ENCODE measurements at regions not wholly inside any gene's neighbourhood (a gene's known extent, or its start where the extent isn't known, plus 50 kb on each side); places are given as distances from the start of the nearest gene placed in this dataset.

GRCh38 chr12:107318806-107319532 lies 225.6 kb upstream of the CRY1 start:
- peak overlapping the region; percentile 95 to 97 for H3K4me3 Mint-ChIP-seq
- no peaks in the 10 kb centered on the region for H3K9me3 Mint-ChIP-seq
- H3K27me3 Mint-ChIP-seq, result no peaks in the 10 kb centered on the region
- ATAC-seq, result no peak
- DNase-seq, result peak; percentile 40 to 43
- peak overlapping the region; percentile 77 to 93 for H3K27ac Mint-ChIP-seq
- H3K4me1 Mint-ChIP-seq, result peaks cover 43% of the 10 kb centered on the region

GRCh38 chr12:107319533-107320032 lies 226.2 kb upstream of the CRY1 start:
- Mint-ChIP-seq H3K4me3 (peak overlapping the region; percentile 95 to 97), H3K27ac (peak overlapping the region; percentile 98 to 100), H3K4me1 (peaks cover 49% of the 10 kb centered on the region), H3K9me3 (no peaks in the 10 kb centered on the region), H3K27me3 (no peaks in the 10 kb centered on the region)
- DNase-seq (peak; percentile 38 to 41), ATAC-seq (no peak)

- H3K27ac Mint-ChIP-seq, result peak overlapping the region; percentile 98 to 100
- H3K27me3 Mint-ChIP-seq, result no peaks in the 10 kb centered on the region
- peak overlapping the region; percentile 95 to 97 for H3K4me3 Mint-ChIP-seq
- H3K4me1 Mint-ChIP-seq, result peaks cover 56% of the 10 kb centered on the region
- peak; percentile 85 to 90 for DNase-seq
- peak; percentile 68 for ATAC-seq
- no peaks in the 10 kb centered on the region for H3K9me3 Mint-ChIP-seq
Measured at GRCh38 chr12:107320033-107320928, 226.9 kb upstream of the CRY1 start.

GRCh38 chr12:107320929-107321631 lies 227.7 kb upstream of the CRY1 start:
- peak; percentile 85 to 91 for DNase-seq
- peak; percentile 64 for ATAC-seq
- Mint-ChIP-seq H3K4me3 (peak overlapping the region; percentile 95 to 97), H3K27me3 (no peaks in the 10 kb centered on the region), H3K4me1 (peaks cover 61% of the 10 kb centered on the region), H3K9me3 (no peaks in the 10 kb centered on the region), H3K27ac (peak overlapping the region; percentile 98 to 100)

GRCh38 chr12:107322063-107322462 lies 228.7 kb upstream of the CRY1 start:
- H3K9me3 Mint-ChIP-seq, result no peaks in the 10 kb centered on the region
- no peaks in the 10 kb centered on the region for H3K27me3 Mint-ChIP-seq
- ATAC-seq, result peak; percentile 49
- H3K4me1 Mint-ChIP-seq, result peaks cover 71% of the 10 kb centered on the region
- peak overlapping the region; percentile 98 to 100 for H3K27ac Mint-ChIP-seq
- peak; percentile 57 to 81 for DNase-seq
- H3K4me3 Mint-ChIP-seq, result peak overlapping the region; percentile 95 to 97

GRCh38 chr12:107325075-107325608 lies 231.8 kb upstream of the CRY1 start:
- H3K27me3 Mint-ChIP-seq, result no peaks in the 10 kb centered on the region
- no peak overlapping the region for H3K4me3 Mint-ChIP-seq

GRCh38 chr12:107326237-107326636 lies 232.9 kb upstream of the CRY1 start:
- H3K4me1 Mint-ChIP-seq, result peaks cover 97% of the 10 kb centered on the region
- H3K27me3 Mint-ChIP-seq, result no peaks in the 10 kb centered on the region
- DNase-seq (no peak), ATAC-seq (no peak)
- H3K27ac Mint-ChIP-seq, result peak overlapping the region in 1 of 2 donors; percentile 49
- peaks cover 0 to 4% of the 10 kb centered on the region in 2 donors for H3K9me3 Mint-ChIP-seq
- no peak overlapping the region for H3K4me3 Mint-ChIP-seq

More at GRCh38 chr12:107325075-107325608, 231.8 kb upstream of the CRY1 start:
- Mint-ChIP-seq H3K9me3 (peaks cover 0 to 4% of the 10 kb centered on the region in 2 donors), H3K4me1 (peaks cover 95% of the 10 kb centered on the region), H3K27ac (no peak overlapping the region)
- DNase-seq (no peak), ATAC-seq (no peak)

GRCh38 chr12:107327651-107328182 lies 234.4 kb upstream of the CRY1 start:
- ATAC-seq (no peak), DNase-seq (no peak)
- Mint-ChIP-seq H3K27ac (no peak overlapping the region), H3K27me3 (no peaks in the 10 kb centered on the region), H3K9me3 (peaks cover 0 to 4% of the 10 kb centered on the region in 2 donors), H3K4me3 (peak overlapping the region in 1 of 2 donors; percentile 21), H3K4me1 (peaks cover 97% of the 10 kb centered on the region)

- H3K4me3 Mint-ChIP-seq, result peak overlapping the region; percentile 78 to 80
- H3K27me3 Mint-ChIP-seq, result no peaks in the 10 kb centered on the region
- peak; percentile 69 for ATAC-seq
- peaks cover 0 to 4% of the 10 kb centered on the region in 2 donors for H3K9me3 Mint-ChIP-seq
- peak overlapping the region; percentile 78 to 89 for H3K27ac Mint-ChIP-seq
- DNase-seq, result peak; percentile 33 to 76
- peaks cover 97% of the 10 kb centered on the region for H3K4me1 Mint-ChIP-seq
Measured at GRCh38 chr12:107328442-107329133, 235.2 kb upstream of the CRY1 start.

- H3K27me3 Mint-ChIP-seq, result no peaks in the 10 kb centered on the region
- ATAC-seq (peak; percentile 86), DNase-seq (peak in 1 of 2 donors; percentile 54)
- peaks cover 97% of the 10 kb centered on the region for H3K4me1 Mint-ChIP-seq
- peaks cover 0 to 4% of the 10 kb centered on the region in 2 donors for H3K9me3 Mint-ChIP-seq
- peak overlapping the region; percentile 68 to 80 for H3K4me3 Mint-ChIP-seq
- H3K27ac Mint-ChIP-seq, result peak overlapping the region; percentile 78 to 89
Measured at GRCh38 chr12:107329569-107330324, 236.4 kb upstream of the CRY1 start.

- peak overlapping the region; percentile 46 to 53 for H3K4me3 Mint-ChIP-seq
- peak; percentile 37 for ATAC-seq
- no peaks in the 10 kb centered on the region for H3K27me3 Mint-ChIP-seq
- peak in 1 of 2 donors; percentile 53 for DNase-seq
- peak overlapping the region; percentile 21 to 63 for H3K27ac Mint-ChIP-seq
- H3K9me3 Mint-ChIP-seq, result peaks cover 0 to 4% of the 10 kb centered on the region in 2 donors
- H3K4me1 Mint-ChIP-seq, result peaks cover 97% of the 10 kb centered on the region
Measured at GRCh38 chr12:107330831-107331431, 237.6 kb upstream of the CRY1 start.

- no peak for ATAC-seq
- H3K27ac Mint-ChIP-seq, result no peak overlapping the region
Measured at GRCh38 chr12:107331471-107331870, 238.1 kb upstream of the CRY1 start.

GRCh38 chr12:107331912-107332311 lies 238.6 kb upstream of the CRY1 start:
- Mint-ChIP-seq H3K4me3 (peak overlapping the region in 1 of 2 donors; percentile 36), H3K27ac (no peak overlapping the region), H3K9me3 (peaks cover 0 to 4% of the 10 kb centered on the region in 2 donors), H3K27me3 (no peaks in the 10 kb centered on the region), H3K4me1 (peaks cover 97% of the 10 kb centered on the region)
- ATAC-seq (no peak), DNase-seq (no peak)

More at GRCh38 chr12:107331471-107331870, 238.1 kb upstream of the CRY1 start:
- Mint-ChIP-seq H3K4me1 (peaks cover 97% of the 10 kb centered on the region), H3K4me3 (peak overlapping the region; percentile 38 to 53), H3K9me3 (peaks cover 0 to 4% of the 10 kb centered on the region in 2 donors), H3K27me3 (no peaks in the 10 kb centered on the region)
- no peak for DNase-seq

Measured in stimulated activated naive CD8-positive, alpha-beta T cell treated with anti-CD3 and anti-CD28 coated beads, Interleukin-15, amount 100 ng/mL, for 72 hours (primary cell).